ENCODE measurements at regions not wholly inside any gene's neighbourhood (a gene's known extent, or its start where the extent isn't known, plus 50 kb on each side); places are given as distances from the start of the nearest gene placed in this dataset.

- H3K36me3 ChIP-seq (ENCODE audit: insufficient read depth): no peaks in the 10 kb centered on the region
- 27% methylated on average over 1 of the region's 1 CpG for WGBS
- no peak for DNase-seq (ENCODE audit: extremely low spot score)
- no peak overlapping the region for H3K27ac ChIP-seq (ENCODE audit: low read depth)
- H3K4me3 ChIP-seq (ENCODE audit: low read depth, low read length): no peak overlapping the region
- no peaks in the 10 kb centered on the region for H3K4me1 ChIP-seq (ENCODE audit: insufficient read depth)
Observed at GRCh38 chr3:148234536-148234935, 463.2 kb upstream of the AGTR1 start.

GRCh38 chr3:148235566-148235965, 462.1 kb upstream of the AGTR1 start:
- no peak overlapping the region for H3K4me3 ChIP-seq (ENCODE audit: low read depth, low read length)
- DNase-seq (ENCODE audit: extremely low spot score): no peak

GRCh38 chr3:148238421-148238821, 459.3 kb upstream of the AGTR1 start:
- H3K4me1 ChIP-seq (ENCODE audit: insufficient read depth): no peaks in the 10 kb centered on the region
- H3K27ac ChIP-seq (ENCODE audit: low read depth): no peak overlapping the region
- WGBS: 75% methylated on average over 1 of the region's 1 CpG
- H3K36me3 ChIP-seq (ENCODE audit: insufficient read depth): no peaks in the 10 kb centered on the region
- no peak for DNase-seq (ENCODE audit: extremely low spot score)
- H3K4me3 ChIP-seq (ENCODE audit: low read depth, low read length): no peak overlapping the region

More at GRCh38 chr3:148235566-148235965, 462.1 kb upstream of the AGTR1 start:
- Histone ChIP-seq H3K27ac (ENCODE audit: low read depth) (no peak overlapping the region), H3K4me1 (ENCODE audit: insufficient read depth) (no peaks in the 10 kb centered on the region), H3K36me3 (ENCODE audit: insufficient read depth) (no peaks in the 10 kb centered on the region)
- WGBS: 82% methylated on average over 3 of the region's 3 CpGs

GRCh38 chr3:148240351-148240750, 457.4 kb upstream of the AGTR1 start:
- Histone ChIP-seq H3K4me1 (ENCODE audit: insufficient read depth) (no peaks in the 10 kb centered on the region), H3K36me3 (ENCODE audit: insufficient read depth) (no peaks in the 10 kb centered on the region), H3K4me3 (ENCODE audit: low read depth, low read length) (no peak overlapping the region), H3K27ac (ENCODE audit: low read depth) (no peak overlapping the region)
- 81% methylated on average over 3 of the region's 3 CpGs for WGBS
- DNase-seq (ENCODE audit: extremely low spot score): no peak

GRCh38 chr3:148243609-148244008, 454.1 kb upstream of the AGTR1 start:
- WGBS: 54% methylated on average over 1 of the region's 1 CpG
- no peak for DNase-seq (ENCODE audit: extremely low spot score)
- Histone ChIP-seq H3K4me1 (ENCODE audit: insufficient read depth) (no peaks in the 10 kb centered on the region), H3K27ac (ENCODE audit: low read depth) (no peak overlapping the region), H3K36me3 (ENCODE audit: insufficient read depth) (no peaks in the 10 kb centered on the region), H3K4me3 (ENCODE audit: low read depth, low read length) (no peak overlapping the region)

- Histone ChIP-seq H3K36me3 (ENCODE audit: insufficient read depth) (no peaks in the 10 kb centered on the region), H3K27ac (ENCODE audit: low read depth) (no peak overlapping the region), H3K4me3 (ENCODE audit: low read depth, low read length) (no peak overlapping the region), H3K4me1 (ENCODE audit: insufficient read depth) (no peaks in the 10 kb centered on the region)
- 28% methylated on average over 3 of the region's 3 CpGs for WGBS
- DNase-seq (ENCODE audit: extremely low spot score): no peak
Observed at GRCh38 chr3:148246291-148246923, 451.3 kb upstream of the AGTR1 start.

GRCh38 chr3:148253713-148254112, 444.0 kb upstream of the AGTR1 start:
- no peak for DNase-seq (ENCODE audit: extremely low spot score)
- 91% methylated on average over 2 of the region's 2 CpGs for WGBS
- Histone ChIP-seq H3K27ac (ENCODE audit: low read depth) (no peak overlapping the region), H3K4me3 (ENCODE audit: low read depth, low read length) (no peak overlapping the region), H3K36me3 (ENCODE audit: insufficient read depth) (no peaks in the 10 kb centered on the region), H3K4me1 (ENCODE audit: insufficient read depth) (no peaks in the 10 kb centered on the region)

GRCh38 chr3:148254402-148254801, 443.3 kb upstream of the AGTR1 start:
- Histone ChIP-seq H3K36me3 (ENCODE audit: insufficient read depth) (no peaks in the 10 kb centered on the region), H3K27ac (ENCODE audit: low read depth) (no peak overlapping the region), H3K4me3 (ENCODE audit: low read depth, low read length) (no peak overlapping the region), H3K4me1 (ENCODE audit: insufficient read depth) (no peaks in the 10 kb centered on the region)
- WGBS: 83% methylated on average over 2 of the region's 2 CpGs
- DNase-seq (ENCODE audit: extremely low spot score): no peak

GRCh38 chr3:148255981-148256969, 441.4 kb upstream of the AGTR1 start:
- Histone ChIP-seq H3K4me1 (ENCODE audit: insufficient read depth) (no peaks in the 10 kb centered on the region), H3K27ac (ENCODE audit: low read depth) (no peak overlapping the region), H3K4me3 (ENCODE audit: low read depth, low read length) (no peak overlapping the region), H3K36me3 (ENCODE audit: insufficient read depth) (no peaks in the 10 kb centered on the region)
- no peak for DNase-seq (ENCODE audit: extremely low spot score)
- 70% methylated on average over 6 of the region's 6 CpGs for WGBS

GRCh38 chr3:148262980-148263379, 434.7 kb upstream of the AGTR1 start:
- DNase-seq (ENCODE audit: extremely low spot score): no peak
- no peaks in the 10 kb centered on the region for H3K36me3 ChIP-seq (ENCODE audit: insufficient read depth)
- H3K4me3 ChIP-seq (ENCODE audit: low read depth, low read length): no peak overlapping the region
- no peaks in the 10 kb centered on the region for H3K4me1 ChIP-seq (ENCODE audit: insufficient read depth)
- H3K27ac ChIP-seq (ENCODE audit: low read depth): no peak overlapping the region

- no peaks in the 10 kb centered on the region for H3K36me3 ChIP-seq (ENCODE audit: insufficient read depth)
- H3K4me1 ChIP-seq (ENCODE audit: insufficient read depth): no peaks in the 10 kb centered on the region
- no peak overlapping the region for H3K27ac ChIP-seq (ENCODE audit: low read depth)
- WGBS: 58% methylated on average over 3 of the region's 3 CpGs
- H3K4me3 ChIP-seq (ENCODE audit: low read depth, low read length): no peak overlapping the region
- DNase-seq (ENCODE audit: extremely low spot score): no peak
Observed at GRCh38 chr3:148265841-148266240, 431.9 kb upstream of the AGTR1 start.

GRCh38 chr3:148266341-148266740, 431.4 kb upstream of the AGTR1 start:
- no peak overlapping the region for H3K4me3 ChIP-seq (ENCODE audit: low read depth, low read length)
- WGBS: 91% methylated on average over 2 of the region's 2 CpGs
- no peak overlapping the region for H3K27ac ChIP-seq (ENCODE audit: low read depth)
- H3K4me1 ChIP-seq (ENCODE audit: insufficient read depth): no peaks in the 10 kb centered on the region
- no peaks in the 10 kb centered on the region for H3K36me3 ChIP-seq (ENCODE audit: insufficient read depth)
- no peak for DNase-seq (ENCODE audit: extremely low spot score)

GRCh38 chr3:148269816-148270215, 427.9 kb upstream of the AGTR1 start:
- Histone ChIP-seq H3K27ac (ENCODE audit: low read depth) (no peak overlapping the region), H3K4me1 (ENCODE audit: insufficient read depth) (no peaks in the 10 kb centered on the region), H3K36me3 (ENCODE audit: insufficient read depth) (peaks cover 3% of the 10 kb centered on the region), H3K4me3 (ENCODE audit: low read depth, low read length) (no peak overlapping the region)
- DNase-seq (ENCODE audit: extremely low spot score): no peak

GRCh38 chr3:148280623-148281242, 417.0 kb upstream of the AGTR1 start:
- Histone ChIP-seq H3K36me3 (ENCODE audit: insufficient read depth) (no peaks in the 10 kb centered on the region), H3K4me1 (ENCODE audit: insufficient read depth) (no peaks in the 10 kb centered on the region), H3K4me3 (ENCODE audit: low read depth, low read length) (no peak overlapping the region), H3K27ac (ENCODE audit: low read depth) (no peak overlapping the region)
- no peak for DNase-seq (ENCODE audit: extremely low spot score)
- 96% methylated on average over 38 of the region's 38 CpGs for WGBS
